Fibroblast of lung (primary cell): ENCODE measurements at regions not wholly inside any gene's neighbourhood (a gene's known extent, or its start where the extent isn't known, plus 50 kb on each side); places are given as distances from the start of the nearest gene placed in this dataset.

ENCODE experiments used
- DNase-seq, 2 donors: peaks; one replicate each; pipeline versions ENCODE4 v3.0.0 to v3.0.0-alpha.2; 2010; ENCODE audit warnings: low read depth in 2 of 2
- H2AFZ ChIP-seq: 2 replicates; pipeline ENCODE4 v1.5.1; 2012; ENCODE audit warnings: low read length, control low read depth, inconsistent platforms
- H3K27ac ChIP-seq: 2 replicates; pipeline ENCODE4 v1.5.1; 2011; ENCODE audit warnings: low read length, control low read depth; ENCODE audit not compliant: insufficient read depth
- H3K27me3 ChIP-seq: 2 replicates; pipeline ENCODE4 v1.5.1; 2011; ENCODE audit warnings: mild to moderate bottlenecking, low read length; ENCODE audit not compliant: control insufficient read depth, insufficient read depth
- H3K36me3 ChIP-seq: 2 replicates; pipeline ENCODE4 v1.5.1; 2011; ENCODE audit warnings: low read length; ENCODE audit not compliant: control insufficient read depth, insufficient read depth
- H3K4me1 ChIP-seq: 2 replicates; pipeline ENCODE4 v1.5.1; 2011; ENCODE audit warnings: low read length; ENCODE audit not compliant: control insufficient read depth, insufficient read depth; ENCODE audit errors: extremely low read depth
- H3K4me2 ChIP-seq: 2 replicates; pipeline ENCODE4 v1.5.1; 2011; ENCODE audit warnings: low read length, control low read depth; ENCODE audit not compliant: insufficient read depth; ENCODE audit errors: extremely low read depth
- H3K4me3 ChIP-seq, 4 experiments: fragments of 200-600 bp in 1 of 4; sonication (generic) in 1 of 4; replicated peaks in 1 of 4; 2 replicates each; pipeline ENCODE4 v1.5.1; 2011 to 2016; ENCODE audit warnings: low read length in 4 of 4, low read depth in 3 of 4, mild to moderate bottlenecking in 3 of 4, control low read depth in 2 of 4, inconsistent platforms in 1 of 4, mixed read lengths in 1 of 4; ENCODE audit not compliant: insufficient read depth in 1 of 4; ENCODE audit errors: control extremely low read depth in 1 of 4
- H3K79me2 ChIP-seq: 2 replicates; pipeline ENCODE4 v1.5.1; 2012; ENCODE audit warnings: mild to moderate bottlenecking, low read length, inconsistent platforms; ENCODE audit not compliant: control insufficient read depth, insufficient read depth
- H3K9ac ChIP-seq: 2 replicates; pipeline ENCODE4 v1.5.1; 2011; ENCODE audit warnings: mild to moderate bottlenecking, low read length, control low read depth; ENCODE audit not compliant: insufficient read depth
- H3K9me3 ChIP-seq: 2 replicates; pipeline ENCODE4 v1.5.1; 2012; ENCODE audit warnings: low read depth, low read length; ENCODE audit not compliant: control insufficient read depth, insufficient read depth
- H4K20me1 ChIP-seq: 2 replicates; pipeline ENCODE4 v1.5.1; 2011; ENCODE audit warnings: low read length; ENCODE audit not compliant: control insufficient read depth, insufficient read depth; ENCODE audit errors: extremely low read depth
- CTCF ChIP-seq, 2 donors: IDR thresholded peaks in 1 of 2; conservative IDR thresholded peaks in 1 of 2; 1 replicate in 1 of 2; 2 replicates in 1 of 2; pipeline ENCODE4 v1.5.1; 2011 to 2012; ENCODE audit warnings: low read length in 2 of 2, control low read depth in 1 of 2, inconsistent platforms in 1 of 2, low read depth in 1 of 2, mild to moderate bottlenecking in 1 of 2
- EZH2 ChIP-seq: IDR thresholded peaks from 2 replicates; pipeline ENCODE4 v1.5.1; 2012; ENCODE audit warnings: low read length, control low read depth, mild to moderate bottlenecking; ENCODE audit errors: missing control alignments

- no peak overlapping the region for H3K4me3 ChIP-seq
- H2AFZ ChIP-seq = no peak overlapping the region
- H3K79me2 ChIP-seq = no peaks in the 10 kb centered on the region
- no peak overlapping the region for H3K4me2 ChIP-seq
- DNase-seq = no peak
- H3K4me1 ChIP-seq = peaks cover 6% of the 10 kb centered on the region
- H3K9me3 ChIP-seq = no peaks in the 10 kb centered on the region
- no peak for TF ChIP-seq EZH2
- no peak for TF ChIP-seq CTCF (conservative IDR thresholded peaks at IDR 0.05 in 1 of 2, IDR thresholded peaks at IDR 0.05 in 1 of 2; ENCODE audit: low read depth in 1 of 2, low read length in 2 of 2)
- no peaks in the 10 kb centered on the region for H3K36me3 ChIP-seq
- H3K27ac ChIP-seq = no peak overlapping the region
- no peak overlapping the region for H3K9ac ChIP-seq
- H3K27me3 ChIP-seq = no peaks in the 10 kb centered on the region
- H4K20me1 ChIP-seq = no peaks in the 10 kb centered on the region
Measured at GRCh38 chr20:17797579-17797978, 97.8 kb downstream of the BANF2 start.

GRCh38 chr20:17797161-17797560, 97.4 kb downstream of the BANF2 start:
- H2AFZ ChIP-seq = no peak overlapping the region
- H4K20me1 ChIP-seq = no peaks in the 10 kb centered on the region
- H3K27me3 ChIP-seq = no peaks in the 10 kb centered on the region
- H3K4me2 ChIP-seq = no peak overlapping the region
- no peak overlapping the region for H3K27ac ChIP-seq
- H3K9ac ChIP-seq = no peak overlapping the region
- H3K9me3 ChIP-seq = no peaks in the 10 kb centered on the region
- peaks cover 6% of the 10 kb centered on the region for H3K4me1 ChIP-seq
- no peaks in the 10 kb centered on the region for H3K79me2 ChIP-seq
- no peaks in the 10 kb centered on the region for H3K36me3 ChIP-seq
- no peak for DNase-seq
- no peak overlapping the region for H3K4me3 ChIP-seq
- TF ChIP-seq CTCF (conservative IDR thresholded peaks at IDR 0.05 in 1 of 2, IDR thresholded peaks at IDR 0.05 in 1 of 2; ENCODE audit: low read depth in 1 of 2, low read length in 2 of 2) (no peak), EZH2 (no peak)

GRCh38 chr20:17796091-17796563, 96.4 kb downstream of the BANF2 start:
- H3K9ac ChIP-seq = no peak overlapping the region
- DNase-seq = peak; percentile 46 to 81

More at GRCh38 chr20:17796091-17796563, 96.4 kb downstream of the BANF2 start:
- TF ChIP-seq EZH2 = no peak
- no peak for TF ChIP-seq CTCF (conservative IDR thresholded peaks at IDR 0.05 in 1 of 2, IDR thresholded peaks at IDR 0.05 in 1 of 2; ENCODE audit: low read depth in 1 of 2, low read length in 2 of 2)
- Histone ChIP-seq H3K79me2 (no peaks in the 10 kb centered on the region), H3K9me3 (no peaks in the 10 kb centered on the region), H3K4me3 (no peak overlapping the region), H3K27me3 (no peaks in the 10 kb centered on the region), H3K4me1 (peaks cover 6% of the 10 kb centered on the region), H4K20me1 (no peaks in the 10 kb centered on the region), H2AFZ (no peak overlapping the region), H3K4me2 (no peak overlapping the region), H3K27ac (no peak overlapping the region), H3K36me3 (no peaks in the 10 kb centered on the region)
